OCI-LY7 (cell line): ENCODE measurements at regions not wholly inside any gene's neighbourhood (a gene's known extent, or its start where the extent isn't known, plus 50 kb on each side); places are given as distances from the start of the nearest gene placed in this dataset.

Experiments
- BruUV-seq: library from RNA; stranded (reverse); fragments of 400-500 nt; replicated peaks from 2 replicates; lab custom pipeline; 2021; lab: Mats Ljungman, UMichigan
- CTCF ChIA-PET: fragments of 300-600 bp; sonication (Branson Sonifier 250); formaldehyde crosslinking; loops from one replicate; lab custom pipeline; 2022; ENCODE audit warnings: antibody characterized with exemption; ENCODE audit not compliant: unreplicated experiment; lab: Charles Lee
- POLR2A ChIA-PET: fragments of 300-600 bp; sonication (Branson Sonifier 250); formaldehyde crosslinking; loops from one replicate; lab custom pipeline; 2022; ENCODE audit warnings: antibody characterized with exemption; lab: Charles Lee
- DNase-seq: peaks from one replicate; pipeline ENCODE4 v3.0.0-alpha.2; 2015; ENCODE audit warnings: low spot score
- H2AFZ ChIP-seq: fragments of 200-600 bp; sonication (generic), shearing (Covaris generic); 2 replicates; pipeline ENCODE4 v1.6.1; 2014; ENCODE audit warnings: mild to moderate bottlenecking, antibody characterized with exemption, low read length, moderate library complexity
- H3K27ac ChIP-seq: fragments of 200-600 bp; sonication (generic); 2 replicates; pipeline ENCODE4 v1.5.1; 2014; ENCODE audit warnings: mixed run types, low read depth, mild to moderate bottlenecking, moderate library complexity, low read length, inconsistent platforms; ENCODE audit not compliant: poor library complexity, severe bottlenecking
- H3K36me3 ChIP-seq: fragments of 200-600 bp; sonication (generic); 2 replicates; pipeline ENCODE4 v1.6.1; 2014; ENCODE audit warnings: mild to moderate bottlenecking, antibody characterized with exemption, low read length, moderate library complexity, mixed read lengths; ENCODE audit not compliant: insufficient read depth
- H3K4me1 ChIP-seq: fragments of 200-600 bp; sonication (generic); 2 replicates; pipeline ENCODE4 v1.5.1; 2014; ENCODE audit warnings: mild to moderate bottlenecking, low read length; ENCODE audit not compliant: insufficient read depth, poor library complexity, severe bottlenecking
- H3K4me2 ChIP-seq: fragments of 200-600 bp; sonication (generic); 2 replicates; pipeline ENCODE4 v1.6.1; 2014; ENCODE audit warnings: mild to moderate bottlenecking, low read length
- H3K4me3 ChIP-seq: fragments of 200-600 bp; sonication (generic); 2 replicates; pipeline ENCODE4 v1.5.1; 2014; ENCODE audit warnings: mild to moderate bottlenecking, low read depth, low read length; ENCODE audit not compliant: poor library complexity, severe bottlenecking
- H3K79me2 ChIP-seq: fragments of 200-600 bp; sonication (generic); 2 replicates; pipeline ENCODE4 v1.6.1; 2016; ENCODE audit warnings: low read depth, mild to moderate bottlenecking, low read length, moderate library complexity, mixed read lengths; ENCODE audit not compliant: insufficient read depth
- H3K9me2 ChIP-seq: fragments of 200-600 bp; sonication (generic); 2 replicates; pipeline ENCODE4 v1.6.1; 2016; ENCODE audit warnings: mild to moderate bottlenecking, low read length, mixed read lengths; ENCODE audit not compliant: insufficient read depth
- H3K9me3 ChIP-seq: fragments of 200-600 bp; sonication (generic); 2 replicates; pipeline ENCODE4 v1.6.1; 2014; ENCODE audit warnings: mild to moderate bottlenecking, mixed run types, low read length, mixed read lengths
- H4K20me1 ChIP-seq: fragments of 200-600 bp; sonication (generic); 2 replicates; pipeline ENCODE4 v1.6.1; 2014; ENCODE audit warnings: mild to moderate bottlenecking, antibody characterized with exemption, low read length, moderate library complexity, mixed read lengths; ENCODE audit not compliant: insufficient read depth
- CTCF ChIP-seq: fragments of 200-600 bp; sonication (generic); conservative IDR thresholded peaks from 2 replicates; pipeline ENCODE4 v1.5.1; 2014; ENCODE audit warnings: mild to moderate bottlenecking, antibody characterized with exemption, low read length, moderate library complexity, mixed read lengths
- EZH2phosphoT487 ChIP-seq: fragments of 200-600 bp; sonication (generic); IDR thresholded peaks from 2 replicates; pipeline ENCODE4 v1.6.1; 2018; ENCODE audit warnings: low read depth, borderline replicate concordance, mild to moderate bottlenecking, mixed run types, antibody characterized with exemption, low read length, moderate library complexity, mixed read lengths
- intact Hi-C: fragments of 100-400 bp; cut with micrococcal nuclease; formaldehyde crosslinking; loops from one replicate; pipeline ENCODE4 v1.10.0; 2022; ENCODE audit not compliant: unreplicated experiment

DNA sequence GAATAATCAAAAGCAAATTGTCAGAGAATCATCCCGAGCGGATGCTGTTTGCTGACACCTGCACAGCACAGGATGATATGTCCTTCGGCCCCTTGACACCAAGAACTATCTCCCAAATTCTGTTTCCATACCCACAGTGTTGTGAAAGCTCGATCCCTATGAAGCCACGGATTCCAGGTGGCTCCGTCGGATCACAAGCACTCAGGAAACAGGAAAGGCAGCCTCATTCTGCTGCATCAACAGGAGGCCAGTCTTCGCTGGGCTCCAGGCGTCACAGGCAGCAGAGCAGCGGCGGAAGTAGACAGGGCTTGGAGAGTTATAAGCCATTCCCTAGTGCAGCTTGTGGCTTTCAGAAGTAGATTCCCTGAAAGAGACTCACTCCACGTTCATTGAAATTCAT lies 342.3 kb downstream of the C6orf118 start:
- Histone ChIP-seq H3K4me2 (no peak overlapping the region), H3K9me2 (no peaks in the 10 kb centered on the region), H3K4me3 (no peak overlapping the region), H4K20me1 (no peaks in the 10 kb centered on the region), H3K4me1 (no peaks in the 10 kb centered on the region), H3K9me3 (no peaks in the 10 kb centered on the region), H2AFZ (no peak overlapping the region), H3K36me3 (no peaks in the 10 kb centered on the region), H3K27ac (no peak overlapping the region), H3K79me2 (no peaks in the 10 kb centered on the region)
- ChIA-PET CTCF (no interaction called here), POLR2A (no interaction called here)
- intact Hi-C loops: no loop called here
- TF ChIP-seq EZH2phosphoT487: no peak
- TF ChIP-seq CTCF: no peak
- no peak for DNase-seq
- BruUV-seq: no TSS peak

- Histone ChIP-seq H3K4me3 (no peak overlapping the region), H2AFZ (no peak overlapping the region), H3K9me2 (no peaks in the 10 kb centered on the region), H3K4me2 (no peak overlapping the region), H3K4me1 (no peaks in the 10 kb centered on the region), H3K79me2 (no peaks in the 10 kb centered on the region), H3K36me3 (no peaks in the 10 kb centered on the region), H3K27ac (no peak overlapping the region), H4K20me1 (no peaks in the 10 kb centered on the region), H3K9me3 (no peaks in the 10 kb centered on the region)
- TF ChIP-seq CTCF (no peak), EZH2phosphoT487 (no peak)
- DNase-seq: no peak
- no TSS peak for BruUV-seq
- ChIA-PET CTCF (interaction anchor here (0.5 kb wide), 1 partner anchor 222 kb away, joined by 4 read pairs; no protein-coding TSS in a partner anchor), POLR2A (no interaction called here)
- intact Hi-C loops: no loop called here
Observed at GRCh38 chr6:164962805-164963204, 346.6 kb downstream of the C6orf118 start.

- no peaks in the 10 kb centered on the region for H3K9me3 ChIP-seq
- intact Hi-C loops: no loop called here
- no peaks in the 10 kb centered on the region for H3K4me1 ChIP-seq
- POLR2A ChIA-PET: no interaction called here
- DNase-seq: no peak
- H3K4me2 ChIP-seq: no peak overlapping the region
- H3K36me3 ChIP-seq: no peaks in the 10 kb centered on the region
- H3K27ac ChIP-seq: no peak overlapping the region
- TF ChIP-seq EZH2phosphoT487 (no peak), CTCF (no peak)
- H3K4me3 ChIP-seq: no peak overlapping the region
- BruUV-seq: no TSS peak
- no peak overlapping the region for H2AFZ ChIP-seq
- H3K9me2 ChIP-seq: no peaks in the 10 kb centered on the region
- no peaks in the 10 kb centered on the region for H4K20me1 ChIP-seq
- H3K79me2 ChIP-seq: no peaks in the 10 kb centered on the region
- CTCF ChIA-PET: no interaction called here
Observed at GRCh38 chr6:164947164-164947563, 362.2 kb downstream of the C6orf118 start.
